Suprapubic skin (tissue), 4 donors: ENCODE measurements at regions not wholly inside any gene's neighbourhood (a gene's known extent, or its start where the extent isn't known, plus 50 kb on each side); places are given as distances from the start of the nearest gene placed in this dataset.

Experiments used
- DNase-seq, 2 donors: peaks; one replicate each; pipeline ENCODE4 v3.0.0-alpha.2; 2019; ENCODE audit warnings: low spot score in 2 of 2
- H3K27ac ChIP-seq: fragments of 200-600 bp; sonication (generic); one replicate; pipeline ENCODE4 v1.5.1; 2019
- H3K27me3 ChIP-seq: fragments of 200-600 bp; sonication (generic); one replicate; pipeline ENCODE4 v1.5.1; 2019
- H3K36me3 ChIP-seq: fragments of 200-600 bp; sonication (generic); one replicate; pipeline ENCODE4 v1.5.1; 2019
- H3K4me1 ChIP-seq: fragments of 200-600 bp; sonication (generic); one replicate; pipeline ENCODE4 v1.5.1; 2019
- H3K4me3 ChIP-seq: fragments of 200-600 bp; sonication (generic); one replicate; pipeline ENCODE4 v1.5.1; 2019; ENCODE audit warnings: mild to moderate bottlenecking
- H3K9me3 ChIP-seq: fragments of 200-600 bp; sonication (generic); one replicate; pipeline ENCODE4 v1.5.1; 2019
- EP300 ChIP-seq: sonication (generic); formaldehyde crosslinking; IDR thresholded peaks from one replicate; pipeline ENCODE4 v1.6.1; 2017; ENCODE audit warnings: antibody characterized with exemption
- POLR2A ChIP-seq, 2 donors: fragments of 450-650 bp; IDR thresholded peaks; one replicate each; pipeline ENCODE4 v1.6.1; 2017; ENCODE audit warnings: antibody characterized with exemption in 2 of 2, mild to moderate bottlenecking in 2 of 2, moderate library complexity in 2 of 2
- POLR2AphosphoS5 ChIP-seq, 3 donors: sonication (generic); formaldehyde crosslinking; IDR thresholded peaks; one replicate each; pipeline ENCODE4 v1.6.1; 2017; ENCODE audit warnings: antibody characterized with exemption in 3 of 3
- WGBS: methylation state at CpG from one replicate; pipeline ENCODE4 v1.1.5; 2018; 5-methylcytosine and 5-hydroxymethylcytosine counted together
- TF ChIP-seq, protein P1 (sequence below), 2 donors: fragments of 200-600 bp in 1 of 2; fragments of 450-650 bp in 1 of 2; sonication (generic) in 1 of 2; IDR thresholded peaks; one replicate each; pipeline ENCODE4 v1.5.1; 2016 to 2019; ENCODE audit warnings: antibody characterized with exemption in 2 of 2, mild to moderate bottlenecking in 1 of 2, moderate library complexity in 1 of 2

- Histone ChIP-seq H3K27me3 (no peaks in the 10 kb centered on the region), H3K4me3 (no peak overlapping the region), H3K9me3 (no peaks in the 10 kb centered on the region), H3K4me1 (no peaks in the 10 kb centered on the region), H3K27ac (no peak overlapping the region), H3K36me3 (no peaks in the 10 kb centered on the region)
- TF ChIP-seq, protein P1, sequence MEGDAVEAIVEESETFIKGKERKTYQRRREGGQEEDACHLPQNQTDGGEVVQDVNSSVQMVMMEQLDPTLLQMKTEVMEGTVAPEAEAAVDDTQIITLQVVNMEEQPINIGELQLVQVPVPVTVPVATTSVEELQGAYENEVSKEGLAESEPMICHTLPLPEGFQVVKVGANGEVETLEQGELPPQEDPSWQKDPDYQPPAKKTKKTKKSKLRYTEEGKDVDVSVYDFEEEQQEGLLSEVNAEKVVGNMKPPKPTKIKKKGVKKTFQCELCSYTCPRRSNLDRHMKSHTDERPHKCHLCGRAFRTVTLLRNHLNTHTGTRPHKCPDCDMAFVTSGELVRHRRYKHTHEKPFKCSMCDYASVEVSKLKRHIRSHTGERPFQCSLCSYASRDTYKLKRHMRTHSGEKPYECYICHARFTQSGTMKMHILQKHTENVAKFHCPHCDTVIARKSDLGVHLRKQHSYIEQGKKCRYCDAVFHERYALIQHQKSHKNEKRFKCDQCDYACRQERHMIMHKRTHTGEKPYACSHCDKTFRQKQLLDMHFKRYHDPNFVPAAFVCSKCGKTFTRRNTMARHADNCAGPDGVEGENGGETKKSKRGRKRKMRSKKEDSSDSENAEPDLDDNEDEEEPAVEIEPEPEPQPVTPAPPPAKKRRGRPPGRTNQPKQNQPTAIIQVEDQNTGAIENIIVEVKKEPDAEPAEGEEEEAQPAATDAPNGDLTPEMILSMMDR (IDR thresholded peaks at IDR 0.05): no peak
- TF ChIP-seq POLR2A (IDR thresholded peaks at IDR 0.05) (no peak), POLR2AphosphoS5 (IDR thresholded peaks at IDR 0.05) (no peak), EP300 (no peak)
- 59% methylated on average over 4 of the region's 4 CpGs for WGBS
- DNase-seq: no peak
Observed at GRCh38 chr20:4455996-4456395, 206.9 kb upstream of the ADRA1D start.

- no peaks in the 10 kb centered on the region for H3K36me3 ChIP-seq
- no peaks in the 10 kb centered on the region for H3K4me1 ChIP-seq
- TF ChIP-seq POLR2A (IDR thresholded peaks at IDR 0.05) (no peak), EP300 (no peak), POLR2AphosphoS5 (IDR thresholded peaks at IDR 0.05) (no peak)
- TF ChIP-seq, protein P1 (IDR thresholded peaks at IDR 0.05): no peak
- no peaks in the 10 kb centered on the region for H3K9me3 ChIP-seq
- DNase-seq: no peak
- 95% methylated on average over 1 of the region's 1 CpG for WGBS
- no peak overlapping the region for H3K27ac ChIP-seq
- H3K27me3 ChIP-seq: no peaks in the 10 kb centered on the region
- H3K4me3 ChIP-seq: no peak overlapping the region
Observed at GRCh38 chr20:4455301-4455701, 206.2 kb upstream of the ADRA1D start.

GRCh38 chr20:4454111-4454510, 205.0 kb upstream of the ADRA1D start:
- no peak for TF ChIP-seq POLR2AphosphoS5 (IDR thresholded peaks at IDR 0.05)
- TF ChIP-seq EP300: no peak
- TF ChIP-seq POLR2A (IDR thresholded peaks at IDR 0.05): no peak
- TF ChIP-seq, protein P1 (IDR thresholded peaks at IDR 0.05): no peak
- H3K4me3 ChIP-seq: no peak overlapping the region
- H3K9me3 ChIP-seq: no peaks in the 10 kb centered on the region
- H3K27me3 ChIP-seq: no peaks in the 10 kb centered on the region
- no peak for DNase-seq
- no peak overlapping the region for H3K27ac ChIP-seq
- WGBS: 72% methylated on average over 4 of the region's 4 CpGs
- no peaks in the 10 kb centered on the region for H3K4me1 ChIP-seq
- no peaks in the 10 kb centered on the region for H3K36me3 ChIP-seq

DNA sequence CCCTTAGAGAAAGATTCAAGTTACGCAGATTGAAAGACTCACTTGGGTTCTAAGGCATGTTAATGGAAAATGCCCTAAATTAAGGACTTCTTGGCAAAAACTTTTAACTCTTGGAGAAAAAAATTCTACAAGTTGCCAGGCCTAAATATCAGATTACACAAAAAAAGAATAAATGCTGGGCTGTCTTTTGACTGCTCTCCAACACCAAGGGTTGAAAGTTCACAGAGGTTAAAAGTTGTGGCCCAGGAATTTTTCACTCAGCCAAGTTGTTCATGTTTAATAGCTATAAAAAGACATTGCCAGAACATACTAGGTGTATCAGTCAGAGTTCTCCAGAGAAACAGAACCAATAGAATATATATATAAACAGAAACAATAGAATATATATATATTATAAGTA, 204.3 kb upstream of the ADRA1D start:
- no peaks in the 10 kb centered on the region for H3K36me3 ChIP-seq
- H3K9me3 ChIP-seq: no peaks in the 10 kb centered on the region
- no peak overlapping the region for H3K27ac ChIP-seq
- H3K4me3 ChIP-seq: no peak overlapping the region
- WGBS: 84% methylated on average over 1 of the region's 1 CpG
- H3K27me3 ChIP-seq: no peaks in the 10 kb centered on the region
- DNase-seq: no peak
- TF ChIP-seq POLR2A (IDR thresholded peaks at IDR 0.05) (no peak), EP300 (no peak), POLR2AphosphoS5 (IDR thresholded peaks at IDR 0.05) (no peak)
- TF ChIP-seq, protein P1 (IDR thresholded peaks at IDR 0.05): no peak
- H3K4me1 ChIP-seq: no peaks in the 10 kb centered on the region

GRCh38 chr20:4451487-4452081, 202.5 kb upstream of the ADRA1D start:
- TF ChIP-seq POLR2A (IDR thresholded peaks at IDR 0.05) (no peak), POLR2AphosphoS5 (IDR thresholded peaks at IDR 0.05) (no peak), EP300 (no peak)
- TF ChIP-seq, protein P1 (IDR thresholded peaks at IDR 0.05): no peak
- Histone ChIP-seq H3K36me3 (no peaks in the 10 kb centered on the region), H3K4me1 (no peaks in the 10 kb centered on the region), H3K4me3 (no peak overlapping the region), H3K27me3 (no peaks in the 10 kb centered on the region), H3K27ac (no peak overlapping the region), H3K9me3 (no peaks in the 10 kb centered on the region)
- WGBS: 64% methylated on average over 2 of the region's 2 CpGs
- DNase-seq: no peak
